HG02763 (cell line): ENCODE measurements at regions not wholly inside any gene's neighbourhood (a gene's known extent, or its start where the extent isn't known, plus 50 kb on each side); places are given as distances from the start of the nearest gene placed in this dataset.
A peak's percentile ranks its signal among the peaks of the same experiment; 100 is the strongest.

Experiments used
- ATAC-seq: cut with Tn5 transposase; IDR thresholded peaks from one replicate; pipeline ENCODE4 v1.9.1; 2021; ENCODE audit warnings: mild to moderate bottlenecking, moderate library complexity; ENCODE audit not compliant: unreplicated experiment

DNA sequence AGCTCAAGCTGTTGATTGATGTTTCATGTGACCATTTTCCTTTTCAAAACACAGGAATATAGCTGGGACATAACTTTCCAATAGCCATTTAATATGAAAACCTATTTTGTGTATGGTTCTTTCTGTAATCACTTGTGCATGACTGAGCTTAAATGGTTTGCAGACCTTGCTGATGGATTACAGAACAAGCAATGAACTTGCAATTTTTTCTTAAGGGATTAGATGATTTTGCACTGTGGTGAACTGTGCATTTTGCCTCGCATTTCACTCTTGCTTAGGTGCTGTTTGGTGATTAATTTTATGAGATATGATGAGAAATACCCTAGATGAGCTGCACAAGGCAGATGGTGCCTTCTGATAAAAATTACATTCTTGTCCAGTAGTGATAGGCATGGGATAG, 419.0 kb upstream of the FBXO33 start:
- no peak for ATAC-seq

DNA sequence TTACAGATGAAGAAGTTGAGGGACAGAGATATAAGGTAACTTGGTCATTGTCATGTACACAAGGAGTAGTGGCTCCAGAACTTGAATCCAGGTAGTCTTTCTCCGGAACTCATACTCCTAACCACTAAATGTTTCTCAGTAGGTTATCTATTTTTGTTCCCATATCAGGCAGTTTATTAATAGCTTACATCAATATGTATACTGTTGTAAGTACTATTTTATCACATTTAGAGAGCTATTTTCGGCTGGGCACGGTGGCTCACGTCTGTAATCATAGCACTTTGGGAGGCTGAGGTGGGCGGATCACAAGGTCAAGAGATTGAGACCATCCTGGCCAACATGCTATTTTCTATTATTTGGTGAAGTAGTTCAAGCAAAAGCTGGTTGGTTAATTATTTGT, 415.6 kb upstream of the FBXO33 start:
- no peak for ATAC-seq

DNA sequence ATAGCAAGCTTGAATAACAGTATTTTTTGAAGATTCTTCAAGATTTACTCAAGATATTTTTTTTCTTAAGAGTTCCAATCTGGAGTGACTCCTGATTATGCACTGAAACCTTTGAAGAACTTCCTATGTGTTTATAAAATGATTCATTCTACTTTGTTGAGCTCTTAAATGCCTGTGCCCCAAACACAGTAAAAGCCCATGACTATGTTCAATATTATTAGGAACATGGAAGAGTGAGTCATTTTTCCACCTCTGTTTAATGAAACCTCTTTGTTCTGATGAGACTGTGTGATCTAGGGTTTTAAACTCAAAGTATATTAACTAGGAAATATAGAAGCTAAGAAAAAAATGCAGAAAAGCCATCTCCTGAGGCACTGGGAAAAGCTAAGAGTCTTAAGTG, 415.0 kb upstream of the FBXO33 start:
- no peak for ATAC-seq

DNA sequence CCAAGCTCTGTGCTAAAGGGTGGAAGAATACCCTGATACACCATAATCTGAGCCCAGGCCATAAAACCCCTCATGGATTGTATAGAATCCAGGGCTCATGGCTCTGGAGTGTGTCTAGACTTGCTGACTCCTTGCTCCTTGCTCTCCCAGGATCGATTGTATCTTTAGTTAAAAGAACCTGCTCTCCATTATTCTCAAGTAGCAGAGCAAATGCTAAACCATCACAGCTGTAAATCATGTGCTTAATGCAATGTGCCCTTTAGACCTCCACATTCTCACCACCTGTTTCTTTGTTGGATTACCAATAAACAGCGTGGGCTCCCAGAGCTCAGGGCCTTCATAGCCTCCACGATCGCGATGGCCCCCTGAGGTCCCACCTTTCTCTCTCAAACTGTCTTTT, 411.6 kb upstream of the FBXO33 start:
- ATAC-seq, result no peak

DNA sequence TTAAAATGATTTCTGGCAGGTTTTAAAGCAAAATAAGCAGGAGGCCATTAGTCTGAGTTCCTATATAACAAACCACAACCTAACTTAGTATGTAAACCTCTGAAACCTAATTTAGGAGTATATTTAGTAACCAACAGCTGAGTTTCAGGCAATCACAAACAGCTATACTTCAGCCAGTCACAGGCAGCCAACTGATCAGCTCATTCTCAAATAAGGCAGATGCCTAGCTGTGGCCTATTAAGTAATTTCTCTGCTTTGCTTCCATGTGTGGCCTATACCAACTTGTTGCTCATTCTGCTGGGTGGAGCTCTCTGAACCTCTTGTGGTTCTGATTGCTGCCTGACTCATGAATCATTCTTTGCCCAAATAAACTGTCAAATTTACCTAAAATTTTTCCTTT, 408.9 kb upstream of the FBXO33 start:
- ATAC-seq, result no peak

DNA sequence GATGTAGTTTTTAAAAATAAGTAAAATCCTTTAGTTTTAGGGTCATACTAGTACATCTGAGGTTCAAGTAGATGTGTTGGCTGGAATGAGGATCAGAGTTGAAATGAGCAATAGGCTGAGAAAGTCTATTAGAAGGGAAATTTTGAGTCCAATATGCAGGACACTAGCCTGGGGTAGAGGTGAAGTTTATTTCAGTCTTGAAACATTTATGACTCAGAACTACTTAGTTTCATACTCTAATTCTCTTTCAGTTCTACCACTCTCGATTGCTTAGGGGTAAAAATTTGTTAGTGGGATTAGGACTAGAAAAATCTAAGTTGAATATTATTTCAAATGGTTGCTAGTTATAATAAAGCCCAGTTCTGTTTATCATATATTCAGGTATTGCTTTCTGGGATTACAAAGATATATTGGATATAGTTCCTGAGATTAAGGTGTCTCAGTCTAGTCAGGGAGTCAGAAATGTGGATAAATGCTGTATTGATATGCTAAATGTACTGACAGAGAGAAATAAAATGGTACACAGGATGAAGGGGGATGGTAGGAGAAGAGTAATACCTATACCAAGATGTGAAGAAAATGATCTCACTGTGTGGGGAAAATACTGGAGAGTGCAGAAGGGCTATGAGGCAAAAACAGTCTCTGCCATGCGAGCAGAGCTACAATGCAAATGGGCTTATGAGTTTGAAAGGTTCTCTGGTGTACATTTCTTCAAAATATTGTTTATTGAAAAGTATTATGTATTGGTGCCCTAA, 395.8 kb upstream of the FBXO33 start:
- ATAC-seq, result peak; percentile 97

DNA sequence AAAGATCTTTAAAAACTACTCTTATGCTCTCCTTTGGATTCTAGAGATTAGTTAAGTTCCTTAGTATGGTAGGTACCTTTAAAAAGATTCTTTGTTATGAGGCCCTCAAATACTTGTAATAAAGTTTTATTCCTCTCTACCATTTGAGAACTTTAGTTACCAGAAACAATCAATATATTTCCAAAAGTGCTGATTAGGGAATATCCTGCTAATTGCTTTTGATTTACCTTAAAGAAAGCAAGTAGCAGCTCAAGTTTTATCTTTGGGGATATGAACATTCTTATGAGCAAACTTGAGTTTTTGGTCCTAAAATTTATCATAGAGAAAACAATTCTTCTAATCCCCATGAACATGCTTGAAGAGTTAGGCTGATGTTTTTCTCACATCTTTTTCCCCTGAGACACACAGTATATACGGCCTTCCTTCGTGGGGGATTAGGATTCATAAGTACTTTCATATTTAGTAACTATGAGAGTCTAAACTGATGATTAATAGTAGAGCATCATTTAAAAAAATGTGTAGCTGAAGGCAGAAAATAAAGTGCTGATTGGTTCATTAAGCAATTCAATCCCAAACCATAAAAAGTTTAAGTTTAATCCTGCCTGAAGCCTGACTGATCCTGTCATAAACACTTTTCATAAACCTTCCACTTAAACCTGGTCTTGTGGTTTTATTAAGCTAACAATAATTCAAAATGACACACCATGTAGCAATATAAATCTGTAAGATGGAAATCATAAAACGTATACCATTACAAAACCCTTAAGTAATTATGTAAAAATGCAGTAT, 380.5 kb upstream of the FBXO33 start:
- no peak for ATAC-seq

DNA sequence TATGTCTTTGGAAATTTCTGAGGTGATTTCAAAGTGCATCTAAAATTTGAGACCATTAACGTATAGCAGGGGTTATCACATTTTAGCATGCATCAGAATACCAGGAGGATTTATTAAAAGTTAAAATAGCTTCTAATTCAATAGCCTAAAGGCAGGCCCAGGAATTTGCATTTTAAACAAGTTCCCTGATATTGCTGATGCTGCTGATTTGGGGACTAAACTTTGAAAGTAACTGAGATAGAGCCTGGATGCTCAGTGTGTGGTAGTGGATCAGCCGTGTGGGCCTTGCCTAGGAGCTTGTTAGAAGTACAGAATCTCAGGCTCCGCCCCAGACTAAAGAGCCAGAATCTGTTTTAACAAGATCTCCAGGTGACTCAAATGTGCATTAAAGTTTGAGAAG, 375.0 kb upstream of the FBXO33 start:
- ATAC-seq, result no peak

DNA sequence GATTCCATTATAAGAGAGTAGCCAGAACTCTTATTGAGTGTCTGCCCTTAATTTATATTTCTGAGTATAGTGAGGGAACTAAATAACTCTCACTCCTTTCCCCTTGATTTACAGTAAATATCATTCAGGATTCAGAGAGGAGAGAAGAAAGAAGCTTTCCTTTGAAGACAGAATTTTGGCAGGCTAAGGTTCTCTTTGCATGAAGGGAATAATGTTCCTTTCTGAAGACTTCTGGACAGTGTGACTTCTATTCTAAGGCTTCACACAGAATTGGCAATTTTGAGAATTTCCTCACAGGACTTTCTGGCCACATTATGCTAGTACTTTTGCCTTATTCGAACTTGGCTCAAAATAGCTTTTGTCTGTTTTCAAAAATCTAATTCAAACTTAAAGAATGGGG, 352.2 kb upstream of the FBXO33 start:
- no peak for ATAC-seq

DNA sequence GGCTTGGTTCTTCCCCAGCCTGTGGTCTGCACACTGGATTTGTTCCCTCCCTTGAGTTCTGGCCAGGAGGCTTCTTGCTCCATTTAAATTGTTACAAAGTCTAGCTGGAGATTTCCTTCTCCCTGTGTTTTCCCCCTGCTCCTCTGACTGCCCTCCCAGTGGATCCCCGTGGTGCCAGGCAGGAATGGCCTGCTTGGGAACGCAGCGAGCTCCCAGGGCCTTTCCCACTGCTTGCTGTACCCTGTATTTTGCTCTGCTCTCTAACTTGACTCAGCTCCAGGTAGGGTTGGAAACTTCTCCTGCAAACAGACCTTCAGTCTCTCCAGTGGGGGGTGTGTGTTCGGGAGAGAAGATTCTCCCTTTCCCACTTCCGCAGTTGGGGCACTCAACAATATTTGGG, 349.2 kb upstream of the FBXO33 start:
- no peak for ATAC-seq

DNA sequence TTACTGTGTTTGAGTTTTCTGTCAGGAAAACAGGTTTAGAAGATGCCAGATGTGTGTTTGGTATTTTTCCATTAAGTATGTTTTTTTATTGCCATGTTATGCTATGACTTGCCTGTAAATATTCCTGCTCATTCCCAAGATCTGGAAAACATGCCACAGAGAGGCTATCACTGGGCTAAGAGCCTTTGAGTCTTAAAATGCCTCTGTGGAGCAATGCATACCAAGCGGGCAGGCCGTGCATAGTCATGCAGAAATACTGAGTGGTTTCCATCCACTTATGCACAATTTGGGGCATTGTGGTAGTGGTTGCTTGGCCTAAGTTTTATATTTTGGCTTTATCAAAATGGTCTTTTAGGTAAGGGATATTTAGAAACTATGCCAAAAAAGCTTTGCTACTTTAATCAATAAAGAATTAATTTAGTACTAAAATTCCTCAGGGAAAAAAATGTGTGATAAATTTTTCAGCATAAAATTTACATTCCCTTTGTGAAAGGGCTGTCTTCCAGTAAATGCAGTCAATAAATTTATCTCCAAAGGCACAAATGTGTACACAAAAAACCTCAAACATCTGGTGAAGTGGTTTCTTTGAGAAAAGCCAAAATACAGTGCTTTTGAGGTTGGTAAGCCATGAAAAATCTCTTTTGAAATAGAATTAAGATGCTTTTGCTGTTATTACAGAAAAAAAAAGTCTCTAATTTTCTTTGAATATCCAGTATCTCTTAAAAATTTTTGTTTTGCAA, 341.3 kb upstream of the FBXO33 start:
- ATAC-seq, result no peak

DNA sequence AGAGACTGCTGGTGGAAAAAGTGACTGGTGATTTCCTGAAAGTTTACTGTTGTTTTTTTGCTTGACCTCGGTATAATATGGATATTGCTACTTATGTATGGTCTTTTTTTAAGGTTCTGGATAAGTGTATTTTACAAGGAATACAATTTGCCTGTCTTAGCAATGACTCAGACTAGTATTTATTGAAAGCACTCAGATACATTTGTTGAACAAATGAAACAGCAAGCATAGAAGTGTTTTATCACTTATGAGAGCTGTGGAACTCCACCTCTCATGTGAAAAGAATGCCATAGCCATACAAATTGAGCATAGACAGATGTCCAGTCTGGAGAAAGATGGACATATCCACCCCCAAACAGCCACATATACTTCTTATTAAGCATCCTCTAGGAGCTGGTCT, 340.4 kb upstream of the FBXO33 start:
- ATAC-seq, result no peak

DNA sequence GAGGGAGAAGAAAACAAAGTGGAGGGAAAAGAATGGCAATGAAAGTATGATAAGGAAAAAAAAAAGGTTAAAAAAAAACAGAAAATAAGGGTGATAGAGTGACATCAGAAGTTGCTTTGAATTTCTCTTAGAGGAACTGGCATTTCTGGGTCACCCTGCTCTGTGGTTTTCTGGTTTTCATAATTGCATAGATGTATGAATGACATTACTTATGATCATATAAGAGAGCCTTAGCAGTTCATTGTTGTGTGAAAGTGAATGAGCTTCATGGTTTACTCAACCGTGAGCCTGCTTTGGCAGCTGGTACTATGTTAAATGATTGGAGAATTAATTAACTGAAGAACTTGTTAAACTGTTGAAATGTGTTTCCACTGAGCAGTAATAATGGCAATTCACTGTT, 336.4 kb upstream of the FBXO33 start:
- no peak for ATAC-seq

DNA sequence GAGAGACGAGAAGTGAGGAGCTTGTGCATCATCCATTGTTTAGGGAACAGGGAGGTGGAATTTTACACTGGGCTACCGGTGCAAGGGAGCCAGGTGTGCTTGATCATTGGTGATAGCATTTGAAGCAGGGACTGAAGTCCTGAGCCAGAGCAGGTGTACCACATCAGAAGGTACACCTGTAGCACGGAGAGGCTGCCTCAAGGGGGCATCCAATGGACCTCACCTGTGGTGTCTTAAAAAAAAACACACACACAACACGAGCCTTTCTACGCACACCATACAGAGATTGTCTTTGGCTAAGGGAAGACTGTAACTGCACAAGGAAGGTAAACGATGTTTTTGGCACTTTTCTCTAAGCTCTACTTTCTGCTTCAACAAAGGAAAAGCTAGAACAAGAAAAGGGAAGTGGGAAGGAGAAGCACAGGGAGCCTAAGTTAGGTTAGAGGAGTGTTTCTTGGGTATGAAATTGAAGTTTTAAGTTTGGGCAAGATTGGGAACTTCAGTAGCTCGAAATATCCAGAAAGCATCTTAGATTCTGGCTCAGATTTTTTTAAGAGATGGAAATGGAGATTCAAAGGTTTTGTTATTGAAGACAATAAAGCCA, 334.3 kb upstream of the FBXO33 start:
- no peak for ATAC-seq

DNA sequence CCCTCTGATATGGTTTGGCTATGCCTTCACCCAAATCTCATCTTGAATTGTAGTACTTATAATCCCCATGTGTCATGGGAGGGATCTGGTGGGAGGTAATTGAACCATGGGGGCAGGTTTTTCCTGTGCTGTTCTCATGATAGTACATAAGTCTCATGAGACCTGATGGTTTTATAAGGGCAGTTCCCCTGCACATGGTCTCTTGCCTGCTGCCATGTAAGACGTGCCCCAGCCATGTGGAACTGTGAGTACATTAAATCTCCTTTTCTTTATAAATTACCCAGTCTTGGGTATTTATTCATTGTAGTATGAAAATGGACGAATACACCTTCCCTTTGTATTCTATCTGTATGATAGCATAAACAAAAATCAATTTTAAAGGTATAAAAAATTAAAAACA, 333.4 kb upstream of the FBXO33 start:
- ATAC-seq, result no peak

DNA sequence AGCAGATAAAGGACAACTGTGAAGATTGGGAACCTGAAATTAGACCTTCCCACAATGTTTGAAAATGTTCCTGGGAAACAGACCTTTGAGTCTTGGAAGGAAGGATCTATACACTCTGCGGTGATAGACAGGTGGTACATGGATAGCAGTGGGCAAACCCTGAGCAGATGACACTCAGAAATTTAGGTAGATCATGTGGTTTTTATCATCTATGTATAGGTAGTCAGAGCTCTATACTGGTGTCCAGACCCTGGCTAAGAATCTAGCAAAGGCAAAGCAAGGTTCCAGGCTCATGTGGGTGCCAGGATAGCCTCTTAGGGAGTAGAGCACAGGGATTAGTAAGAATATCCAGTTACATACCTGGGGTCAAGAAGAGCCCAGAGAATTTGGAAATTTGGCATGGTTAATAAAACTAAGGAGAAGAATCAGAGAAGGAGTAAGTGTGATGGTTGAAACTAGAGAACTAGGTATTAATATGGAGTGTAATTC, 331.2 kb upstream of the FBXO33 start:
- ATAC-seq, result no peak

DNA sequence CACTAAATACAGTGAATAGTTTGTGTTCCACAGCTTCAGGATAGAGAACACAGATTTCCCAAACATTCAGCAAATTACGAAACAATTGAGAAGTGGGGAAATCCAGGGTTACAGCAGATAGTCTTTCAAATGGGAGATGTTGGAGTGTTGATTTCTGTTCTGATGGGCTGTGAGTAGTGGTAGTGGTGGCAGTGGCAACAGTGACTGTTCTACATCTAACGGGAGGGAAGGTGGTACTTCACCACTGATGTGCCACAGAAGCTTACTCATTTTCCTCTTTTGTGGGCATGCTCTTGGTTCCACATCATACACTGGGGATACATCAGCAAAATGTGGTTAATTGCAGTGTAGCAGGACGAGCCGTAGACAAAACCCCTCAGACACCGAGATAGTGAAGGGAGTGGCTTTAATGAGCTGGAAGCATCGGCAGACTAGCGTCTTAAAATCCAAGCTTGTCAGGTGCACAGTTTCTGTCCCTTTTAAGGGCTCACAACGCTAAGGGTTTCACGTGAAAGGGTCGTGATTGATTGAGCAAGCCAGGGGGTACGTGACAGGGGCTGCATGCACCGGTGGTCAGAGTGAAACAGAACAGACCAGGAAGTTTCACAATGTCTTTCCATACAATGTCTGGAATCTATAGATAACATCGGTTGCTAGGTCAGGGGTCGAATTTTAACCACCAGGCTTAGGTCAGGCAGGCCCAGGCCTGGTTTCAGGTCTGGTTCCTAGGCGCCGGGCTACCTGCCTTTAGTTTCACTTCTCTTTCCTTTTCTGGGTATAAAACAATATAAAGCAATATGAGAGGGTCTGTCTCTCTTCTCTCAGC, 330.6 kb upstream of the FBXO33 start:
- ATAC-seq, result no peak

DNA sequence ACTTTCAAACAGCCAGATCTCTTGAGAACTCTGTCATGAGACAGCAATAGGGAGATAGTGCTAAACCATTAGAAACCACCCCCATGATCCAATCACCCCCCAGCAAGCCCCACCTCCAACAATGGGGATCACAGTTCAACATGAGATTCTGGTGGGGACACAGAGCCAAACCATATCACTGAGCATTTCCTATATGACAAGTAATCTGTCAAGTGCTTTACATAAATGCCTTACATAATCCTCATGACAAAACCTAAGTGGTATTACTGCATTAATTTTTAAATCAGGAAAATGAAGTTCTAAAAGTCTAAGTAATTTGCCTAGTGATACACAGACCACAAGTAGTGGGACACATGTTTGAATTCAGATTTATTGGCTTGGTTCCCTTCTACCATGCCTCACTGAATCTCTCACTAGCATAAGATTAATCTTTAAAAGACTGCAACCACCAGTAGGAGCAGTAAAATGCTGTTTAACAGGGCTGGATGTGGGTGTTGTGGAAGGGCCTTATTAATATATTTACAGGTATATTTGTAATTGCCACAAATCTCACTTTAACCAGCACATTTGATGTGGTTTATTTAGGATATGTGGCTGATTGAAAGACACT, 323.1 kb upstream of the FBXO33 start:
- peak; percentile 77 for ATAC-seq

DNA sequence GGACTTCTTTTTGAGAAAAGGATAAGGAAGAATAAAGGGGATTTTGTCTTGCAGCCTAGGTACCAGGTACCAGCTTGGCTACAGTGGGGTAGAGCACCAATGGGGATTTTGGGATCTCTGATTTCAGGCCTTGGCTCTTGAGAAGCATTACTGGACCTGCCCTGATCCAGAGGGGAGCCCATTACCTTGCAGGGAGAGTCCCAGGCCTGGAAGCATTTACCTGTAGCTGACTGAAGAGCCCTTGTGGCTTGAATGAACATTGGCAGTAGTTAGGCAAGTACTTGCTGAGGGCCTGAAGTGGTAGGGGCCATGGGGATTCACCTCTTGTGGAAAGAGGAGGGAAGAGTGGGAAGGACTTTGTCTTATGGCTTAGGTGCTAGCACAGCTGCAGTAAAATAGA, 308.2 kb upstream of the FBXO33 start:
- ATAC-seq, result no peak

DNA sequence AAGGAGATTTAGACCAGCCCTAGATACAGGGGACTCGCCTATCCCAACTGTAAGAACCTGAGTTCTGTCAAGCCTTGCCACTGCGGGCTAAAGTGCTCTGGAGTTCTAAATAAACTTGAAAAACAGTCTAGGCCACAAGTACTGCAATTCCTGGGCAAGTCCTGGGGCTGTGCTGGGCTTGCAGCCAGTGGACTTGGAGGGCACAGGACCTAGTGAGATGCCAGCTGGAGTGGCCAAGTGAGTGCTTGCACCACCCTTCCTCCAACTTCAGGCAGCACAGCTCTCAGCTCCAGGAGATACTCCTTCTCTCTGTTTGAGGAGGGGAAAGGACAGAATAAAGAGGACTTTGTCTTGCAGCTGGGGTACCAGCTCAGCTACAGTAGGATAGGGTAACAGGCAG, 307.6 kb upstream of the FBXO33 start:
- no peak for ATAC-seq
